Body of pancreas (tissue), 4 donors: ENCODE measurements at regions not wholly inside any gene's neighbourhood (a gene's known extent, or its start where the extent isn't known, plus 50 kb on each side); places are given as distances from the start of the nearest gene placed in this dataset.

ENCODE experiments used
- ATAC-seq: fragments of 150-250 bp; one replicate; pipeline ENCODE4 v1.9.1; 2016
- DNase-seq, 4 donors: peaks; one replicate each; pipeline ENCODE4 v3.0.0-alpha.2; 2019
- H3K27ac ChIP-seq, 4 donors: fragments of 200-600 bp; sonication (generic); 1 replicate in 3 of 4; 2 replicates in 1 of 4; pipeline versions ENCODE4 v1.5.1 to v1.6.1; 2016 to 2019; ENCODE audit warnings: mild to moderate bottlenecking in 1 of 4, mixed read lengths in 1 of 4, moderate library complexity in 1 of 4
- H3K27me3 ChIP-seq, 2 donors: fragments of 200-600 bp; sonication (generic); one replicate each; pipeline ENCODE4 v1.6.0; 2016; ENCODE audit warnings: mild to moderate bottlenecking in 1 of 2
- H3K36me3 ChIP-seq, 2 donors: fragments of 200-600 bp; sonication (generic); replicated peaks in 1 of 2; 2 replicates each; pipeline ENCODE4 v1.5.1; 2016; ENCODE audit warnings: low read depth in 2 of 2; ENCODE audit not compliant: insufficient read depth in 1 of 2
- H3K4me1 ChIP-seq: fragments of 200-600 bp; sonication (generic); one replicate; pipeline ENCODE4 v1.6.0; 2016
- H3K4me3 ChIP-seq, 2 donors: fragments of 200-600 bp; sonication (generic); 1 replicate in 1 of 2; 2 replicates in 1 of 2; pipeline ENCODE4 v1.5.1; 2016 to 2019
- H3K9me3 ChIP-seq, 3 donors: fragments of 200-600 bp; sonication (generic); 1 replicate in 2 of 3; 2 replicates in 1 of 3; pipeline ENCODE4 v1.5.1; 2016
- CTCF ChIP-seq, 7 experiments: fragments of 450-650 bp in 4 of 7; fragments of 200-600 bp in 3 of 7; sonication (generic) in 3 of 7; IDR thresholded peaks; one replicate each; pipeline ENCODE4 v1.5.1; 2016 to 2019; ENCODE audit warnings: antibody characterized with exemption in 7 of 7
- POLR2A ChIP-seq, 3 donors: fragments of 450-650 bp; IDR thresholded peaks; one replicate each; pipeline ENCODE4 v1.6.1; 2016; ENCODE audit warnings: antibody characterized with exemption in 3 of 3, mild to moderate bottlenecking in 2 of 3
- whole genome bisulfite sequencing, 2 donors: methylation state at CpG; one replicate each; pipeline ENCODE4 v1.1.5; 2017; 5-methylcytosine and 5-hydroxymethylcytosine counted together
- intact Hi-C: fragments of 100-400 bp; cut with DNase I; formaldehyde crosslinking; loops from one replicate; pipeline ENCODE4 v1.15.1; 2023

DNA sequence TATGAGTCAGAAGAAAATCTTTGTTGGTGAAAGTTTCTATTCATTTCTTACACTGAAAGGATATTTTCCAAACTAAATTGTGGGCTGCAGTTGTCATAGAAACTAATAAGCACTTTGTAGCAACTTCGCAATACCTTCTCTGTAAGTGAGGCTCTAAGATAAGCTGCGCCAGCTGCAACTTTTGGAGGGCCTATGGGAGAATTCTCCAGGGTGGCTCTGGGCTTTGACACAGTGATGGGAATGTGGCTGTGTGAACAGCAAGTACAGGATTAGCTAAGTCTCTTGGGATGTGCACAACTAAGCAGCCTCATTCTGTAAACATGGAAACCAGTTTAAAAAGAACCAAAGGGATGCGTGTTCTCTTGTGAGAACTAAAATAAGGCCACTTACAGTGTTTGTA, 124.6 kb upstream of the SGO1 start:
- H3K27me3 ChIP-seq: no peaks in the 10 kb centered on the region
- H3K4me1 ChIP-seq: peaks cover under 1% of the 10 kb centered on the region
- DNase-seq (peak in 1 of 4 donors; percentile 18), ATAC-seq (no peak)
- H3K9me3 ChIP-seq: no peaks in the 10 kb centered on the region
- no peak overlapping the region for H3K27ac ChIP-seq
- no peak for TF ChIP-seq CTCF (IDR thresholded peaks at IDR 0.05)
- no peak for TF ChIP-seq POLR2A (IDR thresholded peaks at IDR 0.05)
- H3K36me3 ChIP-seq: no peaks in the 10 kb centered on the region
- WGBS, 2 donors: 81 to 91% methylated on average over 3 of the region's 3 CpGs
- no peak overlapping the region for H3K4me3 ChIP-seq
- intact Hi-C loops: no loop called here

DNA sequence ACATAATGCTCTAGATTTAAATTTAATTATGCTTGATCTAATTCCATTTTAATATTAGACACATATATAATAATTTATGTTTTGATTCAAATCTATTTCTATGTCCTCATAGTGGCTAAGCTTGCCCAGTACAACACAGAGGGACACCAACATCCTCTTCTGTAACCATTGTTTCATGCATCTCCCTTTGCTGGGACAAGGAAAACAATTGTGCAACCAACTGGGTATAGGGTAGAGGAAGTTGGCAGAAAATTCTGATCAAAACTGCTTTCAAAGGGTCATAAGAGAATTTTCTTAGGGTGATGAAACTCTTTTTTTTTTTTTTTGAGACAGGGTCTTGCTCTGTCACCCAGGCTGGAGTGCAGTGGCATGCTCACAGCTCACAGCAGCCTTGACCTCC, 121.4 kb upstream of the SGO1 start:
- Histone ChIP-seq H3K9me3 (no peaks in the 10 kb centered on the region), H3K27ac (no peak overlapping the region), H3K36me3 (no peaks in the 10 kb centered on the region), H3K4me3 (no peak overlapping the region), H3K27me3 (no peaks in the 10 kb centered on the region), H3K4me1 (no peaks in the 10 kb centered on the region)
- TF ChIP-seq POLR2A (IDR thresholded peaks at IDR 0.05) (no peak), CTCF (IDR thresholded peaks at IDR 0.05) (no peak)
- intact Hi-C loops: no loop called here
- DNase-seq (no peak), ATAC-seq (no peak)

DNA sequence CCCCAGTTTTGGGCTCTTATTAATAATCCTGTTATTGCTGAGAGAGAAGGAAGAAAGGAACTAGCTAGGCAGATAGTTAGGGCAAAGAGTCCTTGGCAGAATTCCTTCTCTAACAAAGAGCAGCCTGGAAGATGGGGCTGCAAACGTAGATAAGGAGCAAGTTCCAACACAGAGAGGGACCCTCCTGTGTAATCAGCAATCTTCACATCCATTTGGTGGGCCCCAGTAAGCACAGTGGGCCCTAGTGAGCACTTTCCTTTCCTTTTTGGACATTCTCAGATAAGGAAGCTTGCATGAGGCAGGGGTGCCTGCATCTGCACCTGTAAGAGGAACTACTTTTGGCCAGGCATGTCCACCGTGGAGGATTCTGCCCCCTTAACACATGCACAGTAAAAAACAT, 119.6 kb upstream of the SGO1 start:
- H3K27me3 ChIP-seq: no peaks in the 10 kb centered on the region
- no peaks in the 10 kb centered on the region for H3K9me3 ChIP-seq
- ATAC-seq (no peak), DNase-seq (no peak)
- H3K4me1 ChIP-seq: no peaks in the 10 kb centered on the region
- WGBS, 2 donors: 43 to 51% methylated on average over 2 of the region's 2 CpGs
- H3K27ac ChIP-seq: no peak overlapping the region
- TF ChIP-seq POLR2A (IDR thresholded peaks at IDR 0.05): no peak
- no peak for TF ChIP-seq CTCF (IDR thresholded peaks at IDR 0.05)
- no peaks in the 10 kb centered on the region for H3K36me3 ChIP-seq
- H3K4me3 ChIP-seq: no peak overlapping the region
- intact Hi-C loops: no loop called here

- TF ChIP-seq POLR2A (IDR thresholded peaks at IDR 0.05): no peak
- no peak for TF ChIP-seq CTCF (IDR thresholded peaks at IDR 0.05)
- no peaks in the 10 kb centered on the region for H3K9me3 ChIP-seq
- intact Hi-C loops: no loop called here
- H3K4me1 ChIP-seq: no peaks in the 10 kb centered on the region
- no peak overlapping the region for H3K27ac ChIP-seq
- no peak overlapping the region for H3K4me3 ChIP-seq
- 84 to 90% methylated on average over 7 of the region's 7 CpGs for WGBS, 2 donors
- ATAC-seq: no peak
- H3K27me3 ChIP-seq: no peaks in the 10 kb centered on the region
- DNase-seq: no peak
- H3K36me3 ChIP-seq: no peaks in the 10 kb centered on the region
Observed at GRCh38 chr3:20302766-20303165, 116.8 kb upstream of the SGO1 start.

GRCh38 chr3:20288050-20288449, 102.0 kb upstream of the SGO1 start:
- Histone ChIP-seq H3K4me1 (no peaks in the 10 kb centered on the region), H3K4me3 (no peak overlapping the region), H3K36me3 (no peaks in the 10 kb centered on the region), H3K27me3 (no peaks in the 10 kb centered on the region), H3K27ac (no peak overlapping the region), H3K9me3 (no peaks in the 10 kb centered on the region)
- no peak for DNase-seq
- intact Hi-C loops: no loop called here
- no peak for TF ChIP-seq CTCF (IDR thresholded peaks at IDR 0.05)
- TF ChIP-seq POLR2A (IDR thresholded peaks at IDR 0.05): no peak
- ATAC-seq: no peak
